Nucleus accumbens (tissue), 56 donors: ENCODE measurements at regions not wholly inside any gene's neighbourhood (a gene's known extent, or its start where the extent isn't known, plus 50 kb on each side); places are given as distances from the start of the nearest gene placed in this dataset.

ENCODE experiments used
- DNase-seq, 56 donors: peaks; one replicate each; lab custom pipeline; 2025; lab: John Stamatoyannopoulos, UW

- DNase-seq = no peak
Observed at GRCh38 chr9:108003526-108003925, 514.0 kb upstream of the KLF4 start.

DNA sequence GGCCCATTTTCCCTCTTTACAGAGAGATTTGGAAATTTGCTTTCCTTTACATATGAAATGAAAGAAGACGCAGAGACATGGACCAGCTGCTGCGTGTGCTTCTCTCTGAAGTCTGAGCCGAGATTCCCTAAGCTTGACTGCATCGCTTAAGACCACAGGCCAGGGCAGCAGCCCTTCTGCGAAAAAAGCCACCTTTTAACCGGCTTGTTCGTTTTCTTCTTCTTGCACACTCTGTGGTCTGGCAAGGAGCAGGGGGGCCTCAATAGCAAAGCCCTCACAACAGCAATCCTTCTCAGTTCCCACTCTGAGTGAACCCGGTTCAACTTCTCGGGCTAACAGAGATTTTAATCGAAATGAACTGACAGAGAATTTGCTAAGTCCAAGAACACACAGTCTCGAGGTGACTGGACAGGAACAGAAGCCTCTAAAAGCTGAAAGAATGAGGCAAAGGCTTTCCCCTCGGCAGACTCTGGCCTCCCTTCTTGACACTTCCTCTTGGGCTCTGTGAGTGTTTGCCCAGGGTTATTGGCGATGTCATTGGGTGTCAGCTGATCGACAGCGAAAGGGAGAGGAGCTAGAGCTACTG is 512.9 kb upstream of the KLF4 start:
- no peak for DNase-seq

- no peak for DNase-seq
Observed at GRCh38 chr9:108001237-108001636, 511.7 kb upstream of the KLF4 start.

GRCh38 chr9:107999890-108000289 is 510.3 kb upstream of the KLF4 start:
- DNase-seq = no peak

DNA sequence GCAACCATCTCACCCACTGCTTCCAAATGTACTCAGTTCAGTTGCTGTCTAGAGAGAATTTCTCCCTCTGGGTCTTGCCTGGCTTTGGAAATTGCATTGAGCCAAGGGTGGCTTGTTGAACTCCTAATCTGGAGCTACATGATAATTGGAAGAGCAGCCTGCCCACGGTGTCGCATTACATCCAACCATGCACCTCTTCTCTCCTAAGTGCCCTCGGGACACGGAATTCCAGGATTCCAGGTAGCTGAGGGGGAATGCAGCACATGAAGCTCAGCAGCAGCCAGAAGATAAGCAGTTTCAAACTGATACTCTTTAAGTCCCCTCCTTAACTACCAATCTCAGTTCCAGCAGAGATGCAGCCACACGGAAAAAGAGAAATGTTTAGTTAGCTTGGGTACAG is 509.4 kb upstream of the KLF4 start:
- no peak for DNase-seq

GRCh38 chr9:107994648-107995047 is 505.1 kb upstream of the KLF4 start:
- DNase-seq = no peak

- no peak for DNase-seq
Observed at GRCh38 chr9:107992271-107992670, 502.7 kb upstream of the KLF4 start.

DNA sequence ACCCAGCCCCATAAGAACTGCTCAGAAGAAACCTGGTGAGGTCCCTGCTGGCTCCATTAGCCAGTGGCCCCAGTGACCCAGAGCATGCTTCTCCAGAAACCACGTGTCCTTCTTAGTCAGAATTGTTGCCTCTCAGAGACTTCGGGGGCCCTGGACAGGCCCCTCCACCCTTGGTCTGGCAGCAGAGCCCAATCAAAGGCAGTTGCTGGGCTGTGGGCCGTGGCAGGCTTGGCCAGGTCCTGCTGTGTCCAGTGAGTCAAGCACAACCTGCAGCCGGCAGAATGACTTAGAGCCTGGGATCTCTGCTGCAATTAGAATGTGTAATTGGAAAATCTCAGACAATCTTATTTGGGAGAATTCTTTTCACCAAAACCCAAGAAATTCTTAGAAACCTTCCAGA is 502.0 kb upstream of the KLF4 start:
- DNase-seq = peak in 7 of 56 donors; percentile 1 to 9 (median 4)

DNA sequence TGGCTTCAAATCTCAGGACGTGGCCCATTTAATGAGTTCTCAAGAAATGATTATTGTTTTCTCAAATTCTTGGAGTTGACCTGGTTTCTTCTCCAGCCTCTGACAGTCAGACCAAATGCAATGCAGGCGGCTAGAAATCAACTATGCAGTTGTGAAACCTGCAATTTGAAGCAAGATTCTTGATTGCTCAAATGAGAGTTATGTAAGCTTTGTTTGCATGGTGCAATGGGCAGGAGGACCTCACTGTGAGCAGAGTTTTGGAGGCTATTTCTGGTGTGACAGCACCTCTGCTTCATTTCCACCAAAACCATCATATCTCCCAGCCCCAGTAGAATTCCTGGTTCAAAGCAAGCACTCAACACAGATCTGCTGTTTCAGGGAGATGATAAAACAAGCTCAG is 500.0 kb upstream of the KLF4 start:
- DNase-seq = no peak

DNA sequence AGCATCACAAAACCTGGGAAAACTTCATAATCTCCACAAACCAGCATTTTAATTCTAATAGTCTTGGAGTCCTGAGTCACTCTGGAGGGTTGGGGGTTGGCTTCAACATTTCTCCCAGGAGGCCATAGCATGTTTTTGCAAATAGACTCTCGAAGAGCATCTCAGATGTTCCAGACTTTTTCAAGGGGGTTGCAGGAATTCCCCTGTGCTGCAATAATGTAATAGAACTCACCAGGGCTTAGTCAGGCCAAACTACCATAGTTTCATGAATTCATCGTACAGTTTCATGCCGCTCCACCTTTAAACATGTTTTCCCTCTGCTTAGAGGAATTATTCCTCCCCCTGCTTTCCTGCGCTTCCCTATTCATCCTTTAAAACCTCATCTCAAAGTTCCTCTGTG is 499.5 kb upstream of the KLF4 start:
- no peak for DNase-seq

DNA sequence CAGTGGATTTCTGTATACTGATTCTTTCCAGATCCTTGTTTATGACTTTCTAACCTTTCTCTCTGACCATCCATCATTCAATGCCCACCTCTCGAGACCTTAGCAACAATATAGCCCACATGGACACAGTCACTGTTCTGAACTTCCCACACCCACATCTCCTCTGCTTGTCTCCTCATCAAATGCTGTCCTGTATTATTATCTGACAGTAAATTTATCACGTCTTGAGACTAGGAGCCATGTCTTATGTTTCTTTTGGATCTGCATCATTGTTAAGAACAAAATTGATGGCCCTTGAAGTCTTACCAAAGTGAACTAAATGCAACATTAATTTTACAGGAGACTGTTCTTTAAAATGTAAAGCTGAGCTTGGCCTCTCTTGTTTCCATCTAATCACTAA is 495.4 kb upstream of the KLF4 start:
- DNase-seq = no peak

DNA sequence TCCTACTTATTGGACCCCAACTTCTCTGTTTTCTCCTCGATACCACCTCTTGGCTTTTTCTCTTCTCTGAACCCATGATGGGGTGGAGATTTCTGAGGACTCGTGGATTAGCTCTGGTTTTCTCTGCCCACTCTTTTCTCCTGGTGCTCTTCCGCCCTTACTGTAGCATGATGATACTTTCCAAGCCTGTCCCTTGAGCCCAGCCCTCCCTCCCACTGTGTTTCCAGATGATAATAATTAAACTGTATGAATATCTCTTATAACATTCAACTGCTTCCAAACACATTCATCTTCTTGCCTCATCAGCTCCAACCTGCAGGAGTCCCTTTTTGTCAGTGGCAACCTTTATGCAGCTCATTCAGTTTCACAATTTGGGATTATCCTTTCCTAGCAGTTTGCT is 494.2 kb upstream of the KLF4 start:
- DNase-seq = no peak

DNA sequence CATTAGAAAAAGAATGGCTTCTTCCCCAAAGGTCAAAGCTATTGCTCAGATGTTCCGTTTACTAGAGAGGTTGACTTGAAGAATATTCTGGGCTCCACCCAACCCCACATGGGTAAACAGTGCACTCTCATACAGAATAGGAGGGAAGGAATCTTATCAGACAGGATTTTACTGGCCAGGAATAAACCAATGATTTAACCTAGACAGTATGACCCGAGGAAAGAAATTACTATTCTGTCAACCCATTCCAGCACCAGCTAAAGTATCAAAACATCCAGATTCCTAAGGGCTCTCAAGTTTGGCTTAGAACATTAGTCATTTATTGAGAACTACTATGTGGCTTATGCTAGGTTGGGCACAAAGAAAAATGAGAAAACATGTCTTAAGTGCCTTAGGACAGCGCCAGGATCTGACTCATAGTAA is 493.6 kb upstream of the KLF4 start:
- DNase-seq = no peak

DNA sequence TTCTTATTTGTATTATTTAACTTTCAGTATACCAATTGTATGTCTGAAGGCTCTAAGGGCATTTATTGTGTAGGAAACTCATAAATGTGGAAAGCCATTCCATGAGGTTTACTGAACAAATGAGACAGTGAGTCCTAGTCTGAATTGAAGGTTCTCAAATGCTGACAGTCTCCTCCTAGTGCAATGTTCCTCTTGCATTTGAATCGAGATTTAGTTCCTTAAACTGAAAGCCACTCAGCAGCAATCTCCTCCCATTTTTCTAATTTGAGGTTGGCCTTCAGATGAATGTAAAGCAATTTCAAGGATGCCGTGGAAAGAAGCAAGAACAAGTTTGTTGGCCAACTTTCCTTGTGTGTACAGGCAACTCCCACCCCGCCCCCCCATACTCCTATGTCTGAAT is 493.2 kb upstream of the KLF4 start:
- DNase-seq = no peak

GRCh38 chr9:107982001-107982400 is 492.4 kb upstream of the KLF4 start:
- no peak for DNase-seq

GRCh38 chr9:107980984-107981383 is 491.4 kb upstream of the KLF4 start:
- no peak for DNase-seq

- DNase-seq = no peak
Observed at GRCh38 chr9:107976767-107977166, 487.2 kb upstream of the KLF4 start.

DNA sequence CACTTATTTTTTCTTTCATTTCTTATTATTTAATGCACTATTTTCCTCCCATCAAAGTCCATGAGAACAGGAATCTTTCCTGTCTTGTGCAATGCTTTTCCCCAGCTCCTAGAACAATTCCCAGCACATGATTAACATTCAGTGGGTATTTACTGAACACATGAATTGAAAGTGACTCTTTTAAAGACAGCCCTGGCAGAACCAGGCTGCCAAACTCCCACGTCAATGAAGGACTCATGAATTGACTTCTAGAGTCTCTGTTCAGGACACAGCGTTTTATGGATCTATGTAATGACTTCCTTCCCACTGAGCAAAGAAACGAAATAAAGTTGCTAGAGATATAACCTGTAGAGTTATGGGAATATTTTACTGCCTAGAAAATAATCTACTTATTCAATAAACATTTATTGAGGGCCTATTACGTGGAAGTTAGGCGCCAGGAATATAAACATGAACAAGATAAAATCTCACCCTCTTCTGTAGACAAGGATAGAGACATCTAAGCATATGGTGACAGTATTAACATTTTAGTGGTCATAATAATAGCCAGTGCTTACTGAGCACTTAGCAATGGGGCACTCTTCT is 485.9 kb upstream of the KLF4 start:
- no peak for DNase-seq

DNA sequence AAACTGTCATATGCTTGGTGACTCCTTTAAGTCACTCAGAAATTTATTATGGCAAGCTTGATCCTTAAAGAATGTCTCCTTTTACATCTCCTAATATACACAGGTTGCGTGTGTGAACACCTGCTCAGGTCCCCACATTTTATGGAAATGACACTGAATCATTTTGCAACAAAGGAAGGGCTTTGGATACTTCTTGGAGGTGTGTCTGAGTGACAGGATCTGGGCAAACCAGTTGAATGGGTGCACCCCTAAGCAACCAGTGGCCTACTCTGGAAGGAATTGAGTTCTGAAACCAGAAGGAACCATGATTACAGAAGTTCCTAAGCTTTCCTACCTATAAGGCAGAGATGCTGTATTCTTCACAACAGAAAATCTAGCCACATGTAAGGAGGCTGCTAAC is 483.9 kb upstream of the KLF4 start:
- no peak for DNase-seq

GRCh38 chr9:107972346-107972745 is 482.8 kb upstream of the KLF4 start:
- DNase-seq = no peak

GRCh38 chr9:107971241-107971640 is 481.7 kb upstream of the KLF4 start:
- DNase-seq = no peak

- no peak for DNase-seq
Observed at GRCh38 chr9:107970726-107971125, 481.2 kb upstream of the KLF4 start.

- DNase-seq = no peak
Observed at GRCh38 chr9:107969727-107970126, 480.2 kb upstream of the KLF4 start.
